Liver (tissue), 1 donor: ENCODE measurements at regions not wholly inside any gene's neighbourhood (a gene's known extent, or its start where the extent isn't known, plus 50 kb on each side); places are given as distances from the start of the nearest gene placed in this dataset.

Source experiments
- YY1 ChIP-seq: IDR thresholded peaks from 2 replicates; pipeline ENCODE4 v1.6.1; 2016; ENCODE audit warnings: antibody characterized with exemption, mild to moderate bottlenecking
- ZBTB33 ChIP-seq: IDR thresholded peaks from 2 replicates; pipeline ENCODE4 v1.6.1; 2016; ENCODE audit warnings: antibody characterized with exemption

- TF ChIP-seq ZBTB33 (no peak), YY1 (no peak)
These were observed 173.3 kb downstream of the VEGFC start for GRCh38 chr4:176619430-176619829.
